PFSK-1 (cell line): ENCODE measurements at regions not wholly inside any gene's neighbourhood (a gene's known extent, or its start where the extent isn't known, plus 50 kb on each side); places are given as distances from the start of the nearest gene placed in this dataset.

ENCODE experiments used
- POLR2AphosphoS5 ChIP-seq: IDR thresholded peaks from 2 replicates; pipeline ENCODE4 v1.6.1; 2012; ENCODE audit warnings: low read depth, mild to moderate bottlenecking, control low read depth, low read length, moderate library complexity
- TAF1 ChIP-seq: IDR thresholded peaks from 2 replicates; pipeline ENCODE4 v1.6.1; 2012; ENCODE audit warnings: low read length, control low read depth, borderline replicate concordance; ENCODE audit not compliant: insufficient read depth

DNA sequence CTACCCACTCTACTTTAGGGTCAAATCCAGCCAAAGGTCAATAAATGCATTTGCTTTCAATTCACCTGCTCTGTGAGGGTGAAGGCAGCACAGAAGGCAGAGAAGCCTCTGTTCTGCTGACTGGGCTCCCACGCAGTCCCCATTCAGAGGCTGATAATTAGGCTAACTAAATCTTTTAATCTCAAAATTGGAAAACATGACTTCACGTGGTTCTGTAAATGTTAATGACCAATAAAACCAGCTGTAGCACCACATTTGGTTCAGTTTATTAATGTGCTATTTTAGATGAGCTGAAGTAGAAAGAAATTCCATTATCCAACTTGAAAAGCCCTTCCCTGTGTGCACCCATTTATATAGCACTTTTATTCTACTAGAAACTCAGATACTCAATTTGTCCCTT is 310.6 kb downstream of the C1D start:
- TF ChIP-seq POLR2AphosphoS5 = no peak
- no peak for TF ChIP-seq TAF1
